ENCODE measurements at regions not wholly inside any gene's neighbourhood (a gene's known extent, or its start where the extent isn't known, plus 50 kb on each side); places are given as distances from the start of the nearest gene placed in this dataset.

- no peak for ATAC-seq
- 89 to 94% methylated on average over 5 to 7 of the region's 14 CpGs for WGBS, 2 donors (ENCODE audit: low coverage in 1 of 2)
- Histone ChIP-seq H3K4me1 (no peaks in the 10 kb centered on the region), H3K27me3 (peaks cover 19% of the 10 kb centered on the region), H3K36me3 (no peaks in the 10 kb centered on the region), H3K9me3 (no peaks in the 10 kb centered on the region), H3K4me3 (no peak overlapping the region), H3K27ac (no peak overlapping the region)
- TF ChIP-seq POLR2A (IDR thresholded peaks at IDR 0.05), result no peak
- no peak for TF ChIP-seq CTCF (IDR thresholded peaks at IDR 0.05)
- no peak for TF ChIP-seq POLR2AphosphoS5 (IDR thresholded peaks at IDR 0.05)
- no peak for TF ChIP-seq EP300 (IDR thresholded peaks at IDR 0.05)
Observed at GRCh38 chr2:11099122-11100065, 55.9 kb upstream of the SLC66A3 start.

GRCh38 chr2:11100130-11100529, 55.1 kb upstream of the SLC66A3 start:
- Histone ChIP-seq H3K27me3 (peaks cover 19% of the 10 kb centered on the region), H3K4me3 (no peak overlapping the region), H3K4me1 (no peaks in the 10 kb centered on the region), H3K9me3 (no peaks in the 10 kb centered on the region), H3K36me3 (no peaks in the 10 kb centered on the region), H3K27ac (no peak overlapping the region)
- TF ChIP-seq EP300 (IDR thresholded peaks at IDR 0.05) (no peak), POLR2A (IDR thresholded peaks at IDR 0.05) (no peak), CTCF (IDR thresholded peaks at IDR 0.05) (no peak), POLR2AphosphoS5 (IDR thresholded peaks at IDR 0.05) (no peak)
- ATAC-seq, result no peak
- WGBS, 2 donors (ENCODE audit: low coverage in 1 of 2), result 85 to 93% methylated on average over 4 of the region's 6 CpGs

- Histone ChIP-seq H3K4me3 (no peak overlapping the region), H3K27ac (no peak overlapping the region), H3K27me3 (peaks cover 16% of the 10 kb centered on the region), H3K4me1 (no peaks in the 10 kb centered on the region), H3K36me3 (no peaks in the 10 kb centered on the region), H3K9me3 (no peaks in the 10 kb centered on the region)
- WGBS, 2 donors (ENCODE audit: low coverage in 1 of 2), result 92 to 93% methylated on average over 2 to 6 of the region's 6 CpGs
- TF ChIP-seq POLR2AphosphoS5 (IDR thresholded peaks at IDR 0.05), result no peak
- no peak for TF ChIP-seq CTCF (IDR thresholded peaks at IDR 0.05)
- TF ChIP-seq POLR2A (IDR thresholded peaks at IDR 0.05), result no peak
- no peak for TF ChIP-seq EP300 (IDR thresholded peaks at IDR 0.05)
- ATAC-seq, result no peak
Observed at GRCh38 chr2:11100976-11101375, 54.3 kb upstream of the SLC66A3 start.

DNA sequence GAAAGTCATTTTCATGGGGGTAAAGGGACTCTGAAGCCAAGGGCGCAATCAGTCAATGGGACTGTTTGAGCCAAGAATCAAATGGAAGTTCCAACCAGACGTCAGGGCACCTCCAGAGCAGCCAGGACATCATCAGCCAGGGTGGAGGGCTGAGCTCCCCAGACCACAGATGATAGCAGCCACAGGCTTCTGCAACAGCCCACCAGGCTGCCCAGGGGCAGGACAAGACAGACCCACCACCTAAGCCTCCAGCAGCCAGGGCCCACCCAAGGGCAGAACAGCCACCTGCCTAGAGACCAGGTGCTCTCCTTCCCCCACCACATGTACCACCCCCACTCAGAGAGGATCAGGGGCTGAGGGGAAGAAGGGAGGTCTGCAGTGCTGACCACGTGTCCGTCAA, 53.8 kb upstream of the SLC66A3 start:
- H3K9me3 ChIP-seq, result no peaks in the 10 kb centered on the region
- no peaks in the 10 kb centered on the region for H3K36me3 ChIP-seq
- peaks cover 13% of the 10 kb centered on the region for H3K27me3 ChIP-seq
- TF ChIP-seq POLR2A (IDR thresholded peaks at IDR 0.05) (no peak), EP300 (IDR thresholded peaks at IDR 0.05) (no peak), POLR2AphosphoS5 (IDR thresholded peaks at IDR 0.05) (no peak), CTCF (IDR thresholded peaks at IDR 0.05) (no peak)
- H3K4me1 ChIP-seq, result no peaks in the 10 kb centered on the region
- no peak overlapping the region for H3K27ac ChIP-seq
- 80 to 82% methylated on average over 1 to 2 of the region's 4 CpGs for WGBS, 2 donors (ENCODE audit: low coverage in 1 of 2)
- no peak overlapping the region for H3K4me3 ChIP-seq
- ATAC-seq, result no peak

- no peak overlapping the region for H3K4me3 ChIP-seq
- no peak overlapping the region for H3K27ac ChIP-seq
- no peaks in the 10 kb centered on the region for H3K9me3 ChIP-seq
- TF ChIP-seq EP300 (IDR thresholded peaks at IDR 0.05) (no peak), POLR2A (IDR thresholded peaks at IDR 0.05) (no peak), CTCF (IDR thresholded peaks at IDR 0.05) (no peak), POLR2AphosphoS5 (IDR thresholded peaks at IDR 0.05) (no peak)
- peaks cover 20% of the 10 kb centered on the region for H3K27me3 ChIP-seq
- no peaks in the 10 kb centered on the region for H3K4me1 ChIP-seq
- no peak for ATAC-seq
- no peaks in the 10 kb centered on the region for H3K36me3 ChIP-seq
- 73 to 77% methylated on average over 6 to 8 of the region's 11 CpGs for WGBS, 2 donors (ENCODE audit: low coverage in 1 of 2)
Observed at GRCh38 chr2:11102466-11102865, 52.8 kb upstream of the SLC66A3 start.

Measured in gastroesophageal sphincter (tissue), 4 donors.